ENCODE measurements at regions not wholly inside any gene's neighbourhood (a gene's known extent, or its start where the extent isn't known, plus 50 kb on each side); places are given as distances from the start of the nearest gene placed in this dataset.

- TF ChIP-seq MAFK (IDR thresholded peaks at IDR 0.05; ENCODE audit: low read depth, low read length) (no peak), POLR2A (IDR thresholded peaks at IDR 0.05; ENCODE audit: low read depth, low read length) (no peak), RFX5 (IDR thresholded peaks at IDR 0.05; ENCODE audit: low read depth, low read length) (no peak)
These were observed 267.1 kb downstream of the EIPR1 start for GRCh38 chr2:3110555-3110954.
